Body of pancreas (tissue), 4 donors: ENCODE measurements at regions not wholly inside any gene's neighbourhood (a gene's known extent, or its start where the extent isn't known, plus 50 kb on each side); places are given as distances from the start of the nearest gene placed in this dataset.

ENCODE experiments used
- ATAC-seq: fragments of 150-250 bp; one replicate; pipeline ENCODE4 v1.9.1; 2016
- DNase-seq, 4 donors: peaks; one replicate each; pipeline ENCODE4 v3.0.0-alpha.2; 2019
- H3K27ac ChIP-seq, 4 donors: fragments of 200-600 bp; sonication (generic); 1 replicate in 3 of 4; 2 replicates in 1 of 4; pipeline versions ENCODE4 v1.5.1 to v1.6.1; 2016 to 2019; ENCODE audit warnings: mild to moderate bottlenecking in 1 of 4, mixed read lengths in 1 of 4, moderate library complexity in 1 of 4
- H3K27me3 ChIP-seq, 2 donors: fragments of 200-600 bp; sonication (generic); one replicate each; pipeline ENCODE4 v1.6.0; 2016; ENCODE audit warnings: mild to moderate bottlenecking in 1 of 2
- H3K36me3 ChIP-seq, 2 donors: fragments of 200-600 bp; sonication (generic); replicated peaks in 1 of 2; 2 replicates each; pipeline ENCODE4 v1.5.1; 2016; ENCODE audit warnings: low read depth in 2 of 2; ENCODE audit not compliant: insufficient read depth in 1 of 2
- H3K4me1 ChIP-seq: fragments of 200-600 bp; sonication (generic); one replicate; pipeline ENCODE4 v1.6.0; 2016
- H3K4me3 ChIP-seq, 2 donors: fragments of 200-600 bp; sonication (generic); 1 replicate in 1 of 2; 2 replicates in 1 of 2; pipeline ENCODE4 v1.5.1; 2016 to 2019
- H3K9me3 ChIP-seq, 3 donors: fragments of 200-600 bp; sonication (generic); 1 replicate in 2 of 3; 2 replicates in 1 of 3; pipeline ENCODE4 v1.5.1; 2016
- POLR2A ChIP-seq, 3 donors: fragments of 450-650 bp; IDR thresholded peaks; one replicate each; pipeline ENCODE4 v1.6.1; 2016; ENCODE audit warnings: antibody characterized with exemption in 3 of 3, mild to moderate bottlenecking in 2 of 3
- WGBS, 2 donors: methylation state at CpG; one replicate each; pipeline ENCODE4 v1.1.5; 2017; 5-methylcytosine and 5-hydroxymethylcytosine counted together
- intact Hi-C: fragments of 100-400 bp; cut with DNase I; formaldehyde crosslinking; loops from one replicate; pipeline ENCODE4 v1.15.1; 2023
- TF ChIP-seq, protein P1 (sequence below), 7 experiments: fragments of 450-650 bp in 4 of 7; fragments of 200-600 bp in 3 of 7; sonication (generic) in 3 of 7; IDR thresholded peaks; one replicate each; pipeline ENCODE4 v1.5.1; 2016 to 2019; ENCODE audit warnings: antibody characterized with exemption in 7 of 7

DNA sequence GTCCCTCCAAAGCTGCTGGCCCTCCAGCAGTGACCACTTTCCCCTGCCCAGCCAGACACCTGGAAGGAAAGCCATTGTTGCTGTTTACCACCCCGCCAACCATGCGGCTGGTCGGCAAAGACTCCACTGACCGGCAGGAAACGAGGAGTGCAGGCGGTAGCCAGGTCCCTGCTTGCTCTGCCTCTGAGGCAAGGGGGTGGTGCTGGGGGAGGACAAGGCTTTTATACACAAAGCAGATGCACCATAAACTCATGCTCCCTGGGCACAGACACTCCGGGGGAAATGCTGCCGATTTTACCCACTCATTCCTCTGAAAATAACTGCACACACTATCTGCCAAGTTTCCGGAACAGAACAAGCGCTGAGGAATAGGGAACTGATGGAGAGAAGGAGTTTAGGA is 62.8 kb upstream of the GRIN2A start:
- DNase-seq = no peak
- Histone ChIP-seq H3K27ac (no peak overlapping the region), H3K4me3 (no peak overlapping the region), H3K36me3 (no peaks in the 10 kb centered on the region), H3K9me3 (no peaks in the 10 kb centered on the region), H3K4me1 (no peaks in the 10 kb centered on the region), H3K27me3 (no peaks in the 10 kb centered on the region)
- 44 to 50% methylated on average over 10 of the region's 10 CpGs for WGBS, 2 donors
- intact Hi-C loops = no loop called here
- no peak for ATAC-seq
- TF ChIP-seq POLR2A (IDR thresholded peaks at IDR 0.05) = no peak
- TF ChIP-seq, protein P1, sequence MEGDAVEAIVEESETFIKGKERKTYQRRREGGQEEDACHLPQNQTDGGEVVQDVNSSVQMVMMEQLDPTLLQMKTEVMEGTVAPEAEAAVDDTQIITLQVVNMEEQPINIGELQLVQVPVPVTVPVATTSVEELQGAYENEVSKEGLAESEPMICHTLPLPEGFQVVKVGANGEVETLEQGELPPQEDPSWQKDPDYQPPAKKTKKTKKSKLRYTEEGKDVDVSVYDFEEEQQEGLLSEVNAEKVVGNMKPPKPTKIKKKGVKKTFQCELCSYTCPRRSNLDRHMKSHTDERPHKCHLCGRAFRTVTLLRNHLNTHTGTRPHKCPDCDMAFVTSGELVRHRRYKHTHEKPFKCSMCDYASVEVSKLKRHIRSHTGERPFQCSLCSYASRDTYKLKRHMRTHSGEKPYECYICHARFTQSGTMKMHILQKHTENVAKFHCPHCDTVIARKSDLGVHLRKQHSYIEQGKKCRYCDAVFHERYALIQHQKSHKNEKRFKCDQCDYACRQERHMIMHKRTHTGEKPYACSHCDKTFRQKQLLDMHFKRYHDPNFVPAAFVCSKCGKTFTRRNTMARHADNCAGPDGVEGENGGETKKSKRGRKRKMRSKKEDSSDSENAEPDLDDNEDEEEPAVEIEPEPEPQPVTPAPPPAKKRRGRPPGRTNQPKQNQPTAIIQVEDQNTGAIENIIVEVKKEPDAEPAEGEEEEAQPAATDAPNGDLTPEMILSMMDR (IDR thresholded peaks at IDR 0.05) = no peak

DNA sequence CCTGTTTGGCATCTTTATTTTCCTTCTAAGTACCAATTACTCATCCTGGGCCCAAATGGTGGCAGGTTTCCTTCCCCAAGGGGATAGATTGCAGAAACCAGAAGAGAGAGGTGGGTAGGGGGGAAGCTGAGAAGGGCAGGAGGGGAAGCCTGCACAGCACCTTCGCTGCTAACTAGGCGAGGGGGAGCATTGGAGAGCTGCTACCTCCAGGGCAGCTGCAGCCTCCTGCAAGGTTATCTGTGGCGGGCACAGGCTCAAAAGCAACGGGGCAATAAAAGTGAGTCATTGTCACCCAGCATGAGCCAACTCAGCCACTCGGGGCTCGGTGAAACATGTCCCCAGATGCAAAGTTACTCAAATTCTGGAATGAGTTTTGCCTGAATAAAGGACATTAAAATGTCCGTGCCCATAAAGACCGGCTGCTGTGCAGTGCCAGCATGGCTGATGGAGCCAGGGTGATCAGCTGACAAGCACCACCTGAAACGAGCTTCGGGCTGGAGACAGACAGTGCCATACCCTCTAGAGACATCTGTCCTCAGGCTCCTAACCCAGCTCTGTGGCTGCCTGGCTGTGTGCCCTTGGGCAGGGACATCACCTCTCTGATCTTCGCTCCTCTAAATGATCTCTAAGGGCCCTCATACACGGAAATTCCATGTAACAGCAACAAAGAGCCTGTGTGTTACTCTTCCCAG is 68.1 kb upstream of the GRIN2A start:
- WGBS, 2 donors = 26 to 51% methylated on average over 9 to 12 of the region's 12 CpGs
- Histone ChIP-seq H3K27ac (no peak overlapping the region), H3K9me3 (no peaks in the 10 kb centered on the region), H3K36me3 (no peaks in the 10 kb centered on the region), H3K4me3 (no peak overlapping the region), H3K27me3 (no peaks in the 10 kb centered on the region), H3K4me1 (no peaks in the 10 kb centered on the region)
- DNase-seq (peak in 2 of 4 donors; percentile 13 to 15), ATAC-seq (no peak)
- TF ChIP-seq, protein P1 (IDR thresholded peaks at IDR 0.05) = no peak
- no peak for TF ChIP-seq POLR2A (IDR thresholded peaks at IDR 0.05)
- intact Hi-C loops = no loop called here

DNA sequence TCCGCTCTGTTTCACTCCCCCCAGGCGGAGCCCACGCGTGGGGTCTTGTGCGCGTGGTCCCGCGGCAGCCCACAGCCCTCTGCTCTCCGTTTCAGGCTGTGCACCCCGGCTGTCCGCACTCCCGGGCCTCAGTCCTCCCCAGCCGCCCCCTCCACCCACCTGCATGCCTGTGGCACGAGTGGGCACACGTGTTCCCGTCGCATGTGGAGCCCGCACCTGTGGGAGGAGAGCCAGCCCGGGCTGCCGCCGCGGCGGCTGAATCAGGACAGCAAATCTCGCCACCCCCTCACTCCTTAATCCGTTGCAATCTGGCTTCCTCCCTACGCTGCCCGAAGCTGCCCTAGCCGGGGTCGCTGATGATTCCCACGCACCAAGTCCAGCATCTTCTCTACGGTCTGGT is 69.9 kb upstream of the GRIN2A start:
- WGBS, 2 donors = 76 to 81% methylated on average over 22 to 29 of the region's 31 CpGs
- no peak overlapping the region for H3K4me3 ChIP-seq
- DNase-seq (no peak), ATAC-seq (no peak)
- no peak for TF ChIP-seq POLR2A (IDR thresholded peaks at IDR 0.05)
- TF ChIP-seq, protein P1 (IDR thresholded peaks at IDR 0.05) = no peak
- no peaks in the 10 kb centered on the region for H3K27me3 ChIP-seq
- intact Hi-C loops = no loop called here
- H3K27ac ChIP-seq = no peak overlapping the region
- H3K9me3 ChIP-seq = no peaks in the 10 kb centered on the region
- no peaks in the 10 kb centered on the region for H3K36me3 ChIP-seq
- H3K4me1 ChIP-seq = peaks cover 6% of the 10 kb centered on the region

DNA sequence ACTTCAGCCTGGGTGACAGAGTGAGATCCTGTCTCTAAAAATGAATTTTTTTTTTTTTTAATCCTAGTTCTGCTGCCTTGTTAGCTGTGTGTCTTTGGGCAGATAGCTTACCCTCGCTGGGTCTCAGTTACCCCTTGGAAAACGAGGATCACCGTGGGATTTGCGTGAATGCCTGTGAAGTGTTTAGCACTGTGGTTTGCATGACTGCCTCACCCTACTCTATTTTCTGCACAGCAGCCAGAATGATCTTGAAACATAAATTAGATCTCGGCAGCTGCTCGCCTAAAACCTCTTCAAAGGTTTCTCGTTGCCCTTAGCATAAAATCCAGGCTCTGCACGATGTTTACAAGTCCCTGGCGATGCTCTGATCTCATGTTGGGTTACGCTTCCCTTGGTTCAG is 71.2 kb upstream of the GRIN2A start:
- WGBS, 2 donors = 66 to 67% methylated on average over 10 of the region's 10 CpGs
- peaks cover 11% of the 10 kb centered on the region for H3K4me1 ChIP-seq
- H3K9me3 ChIP-seq = no peaks in the 10 kb centered on the region
- DNase-seq (no peak), ATAC-seq (no peak)
- no peaks in the 10 kb centered on the region for H3K27me3 ChIP-seq
- H3K36me3 ChIP-seq = no peaks in the 10 kb centered on the region
- TF ChIP-seq POLR2A (IDR thresholded peaks at IDR 0.05) = no peak
- intact Hi-C loops = no loop called here
- H3K27ac ChIP-seq = no peak overlapping the region
- H3K4me3 ChIP-seq = no peak overlapping the region

DNA sequence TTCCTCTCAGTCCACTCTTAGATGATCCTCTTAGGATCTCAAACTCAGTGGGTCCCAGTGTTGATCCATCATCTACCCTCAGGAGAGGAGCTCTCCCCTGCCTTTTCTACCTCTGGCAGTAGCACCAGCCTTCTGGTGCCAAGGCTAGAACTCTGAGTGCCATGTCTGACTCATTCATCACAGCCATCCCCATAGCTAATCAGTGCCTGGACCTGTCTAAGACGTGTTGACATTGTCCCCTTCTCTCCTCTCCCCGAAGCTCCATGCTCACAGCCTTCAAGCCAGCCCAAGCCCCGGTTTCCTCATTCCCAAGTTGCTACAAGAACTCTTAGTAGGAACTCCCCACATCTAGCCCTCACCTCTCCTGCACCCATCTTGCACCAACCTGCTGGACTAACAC is 73.5 kb upstream of the GRIN2A start:
- Histone ChIP-seq H3K27me3 (no peaks in the 10 kb centered on the region), H3K9me3 (no peaks in the 10 kb centered on the region), H3K27ac (no peak overlapping the region), H3K4me1 (peaks cover 11% of the 10 kb centered on the region), H3K4me3 (no peak overlapping the region), H3K36me3 (no peaks in the 10 kb centered on the region)
- ATAC-seq (no peak), DNase-seq (no peak)
- WGBS, 2 donors = 44 to 56% methylated on average over 3 of the region's 3 CpGs
- intact Hi-C loops = loop anchor here (5.0 kb wide), 1 partner anchor 257 kb away; no protein-coding TSS in a partner anchor
- TF ChIP-seq POLR2A (IDR thresholded peaks at IDR 0.05) = no peak
- TF ChIP-seq, protein P1 (IDR thresholded peaks at IDR 0.05) = no peak
